Activated CD8-positive, alpha-beta T cell treated with anti-CD3 and anti-CD28 coated beads for 36 hours (primary cell): ENCODE measurements at regions not wholly inside any gene's neighbourhood (a gene's known extent, or its start where the extent isn't known, plus 50 kb on each side); places are given as distances from the start of the nearest gene placed in this dataset.

Experiments
- ATAC-seq: fragments of 200-7000 bp; cut with Tn5 transposase; one replicate; pipeline ENCODE4 v1.10.0; 2021; ENCODE audit warnings: mild to moderate bottlenecking, moderate library complexity
- CTCF ChIA-PET: fragments of 350-600 bp; sonication (Branson Sonifier 250); formaldehyde crosslinking; loops from one replicate; lab custom pipeline; 2021; ENCODE audit warnings: antibody characterized with exemption; lab: Charles Lee
- POLR2A ChIA-PET: fragments of 350-600 bp; sonication (Branson Sonifier 250); formaldehyde crosslinking; loops from one replicate; lab custom pipeline; 2021; ENCODE audit warnings: antibody characterized with exemption; lab: Charles Lee
- DNase-seq: peaks from one replicate; pipeline ENCODE4 v3.0.0-alpha.2; 2020
- H3K27ac Mint-ChIP-seq: one replicate; pipeline ENCODE4 v1.8.0; 2021; ENCODE audit warnings: mild to moderate bottlenecking, mixed read lengths
- H3K27me3 Mint-ChIP-seq: one replicate; pipeline ENCODE4 v1.8.0; 2021; ENCODE audit warnings: mixed read lengths
- H3K36me3 Mint-ChIP-seq: one replicate; pipeline ENCODE4 v1.8.0; 2021; ENCODE audit warnings: low read depth, mixed read lengths
- H3K4me1 Mint-ChIP-seq: one replicate; pipeline ENCODE4 v1.8.0; 2021; ENCODE audit warnings: low read depth, mixed read lengths
- H3K4me3 Mint-ChIP-seq: one replicate; pipeline ENCODE4 v1.8.0; 2021; ENCODE audit warnings: mild to moderate bottlenecking, moderate library complexity, mixed read lengths
- H3K9me3 Mint-ChIP-seq: one replicate; pipeline ENCODE4 v1.8.0; 2021; ENCODE audit warnings: mixed read lengths
- intact Hi-C: fragments of 100-400 bp; cut with micrococcal nuclease; formaldehyde crosslinking; loops from one replicate; pipeline ENCODE4 v1.10.0; 2022
- TF ChIP-seq, protein P1 (sequence below): fragments of 200-600 bp; IDR thresholded peaks from one replicate; pipeline ENCODE4 v1.8.0; 2022; ENCODE audit warnings: antibody characterized with exemption, mild to moderate bottlenecking

- intact Hi-C loops, result no loop called here
- POLR2A ChIA-PET, result no interaction called here
- CTCF ChIA-PET, result no interaction called here
- DNase-seq (no peak), ATAC-seq (no peak)
- Mint-ChIP-seq H3K36me3 (no peaks in the 10 kb centered on the region), H3K9me3 (no peaks in the 10 kb centered on the region), H3K27ac (no peak overlapping the region), H3K4me1 (no peaks in the 10 kb centered on the region), H3K27me3 (no peaks in the 10 kb centered on the region), H3K4me3 (no peak overlapping the region)
- TF ChIP-seq, protein P1, sequence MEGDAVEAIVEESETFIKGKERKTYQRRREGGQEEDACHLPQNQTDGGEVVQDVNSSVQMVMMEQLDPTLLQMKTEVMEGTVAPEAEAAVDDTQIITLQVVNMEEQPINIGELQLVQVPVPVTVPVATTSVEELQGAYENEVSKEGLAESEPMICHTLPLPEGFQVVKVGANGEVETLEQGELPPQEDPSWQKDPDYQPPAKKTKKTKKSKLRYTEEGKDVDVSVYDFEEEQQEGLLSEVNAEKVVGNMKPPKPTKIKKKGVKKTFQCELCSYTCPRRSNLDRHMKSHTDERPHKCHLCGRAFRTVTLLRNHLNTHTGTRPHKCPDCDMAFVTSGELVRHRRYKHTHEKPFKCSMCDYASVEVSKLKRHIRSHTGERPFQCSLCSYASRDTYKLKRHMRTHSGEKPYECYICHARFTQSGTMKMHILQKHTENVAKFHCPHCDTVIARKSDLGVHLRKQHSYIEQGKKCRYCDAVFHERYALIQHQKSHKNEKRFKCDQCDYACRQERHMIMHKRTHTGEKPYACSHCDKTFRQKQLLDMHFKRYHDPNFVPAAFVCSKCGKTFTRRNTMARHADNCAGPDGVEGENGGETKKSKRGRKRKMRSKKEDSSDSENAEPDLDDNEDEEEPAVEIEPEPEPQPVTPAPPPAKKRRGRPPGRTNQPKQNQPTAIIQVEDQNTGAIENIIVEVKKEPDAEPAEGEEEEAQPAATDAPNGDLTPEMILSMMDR, result no peak
These were observed 225.4 kb downstream of the MYCN start for GRCh38 chr2:16165518-16166326.

DNA sequence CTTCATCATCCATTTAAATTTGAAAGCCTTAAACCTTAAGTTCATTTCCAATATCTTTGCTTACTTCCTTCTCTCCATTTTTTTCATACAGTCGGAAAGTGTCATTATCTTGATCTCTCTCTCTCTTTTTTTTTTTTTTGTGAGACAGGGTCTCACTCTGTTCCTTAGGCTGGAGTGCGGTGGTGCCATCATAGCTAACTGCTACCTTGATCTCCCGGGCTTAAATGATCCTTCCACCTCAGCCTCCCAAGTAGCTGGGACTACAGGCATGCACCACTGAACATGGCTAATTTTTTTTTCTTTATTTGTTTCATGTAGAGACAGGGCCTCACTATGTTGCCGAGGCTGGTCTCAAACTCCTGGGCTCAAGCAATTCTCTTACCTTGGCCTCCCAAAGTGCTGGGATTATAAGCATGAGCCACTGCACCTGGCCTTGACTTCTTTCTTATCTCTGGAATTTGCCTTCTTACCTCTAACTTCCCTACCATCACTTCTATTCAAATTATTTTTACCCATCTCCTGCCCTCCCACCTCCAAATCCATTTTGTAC, 222.2 kb downstream of the MYCN start:
- Mint-ChIP-seq H3K27me3 (no peaks in the 10 kb centered on the region), H3K36me3 (no peaks in the 10 kb centered on the region), H3K27ac (no peak overlapping the region), H3K4me1 (no peaks in the 10 kb centered on the region), H3K4me3 (no peak overlapping the region), H3K9me3 (no peaks in the 10 kb centered on the region)
- TF ChIP-seq, protein P1, result no peak
- CTCF ChIA-PET, result no interaction called here
- POLR2A ChIA-PET, result no interaction called here
- intact Hi-C loops, result no loop called here
- ATAC-seq, result no peak
- DNase-seq, result no peak

GRCh38 chr2:16161768-16162490, 221.6 kb downstream of the MYCN start:
- Mint-ChIP-seq H3K4me1 (no peaks in the 10 kb centered on the region), H3K9me3 (no peaks in the 10 kb centered on the region), H3K4me3 (no peak overlapping the region), H3K36me3 (no peaks in the 10 kb centered on the region), H3K27ac (no peak overlapping the region), H3K27me3 (no peaks in the 10 kb centered on the region)
- POLR2A ChIA-PET, result interaction anchor here (0.6 kb wide), 1 partner anchor 13 kb away, joined by 3 read pairs; no protein-coding TSS in a partner anchor
- no peak for DNase-seq
- TF ChIP-seq, protein P1, result no peak
- ATAC-seq, result no peak
- intact Hi-C loops, result no loop called here
- CTCF ChIA-PET, result no interaction called here

- DNase-seq, result no peak
- no peak for ATAC-seq
- H3K4me3 Mint-ChIP-seq, result no peak overlapping the region
- H3K36me3 Mint-ChIP-seq, result no peaks in the 10 kb centered on the region
- H3K27me3 Mint-ChIP-seq, result no peaks in the 10 kb centered on the region
- TF ChIP-seq, protein P1, result no peak
- no peaks in the 10 kb centered on the region for H3K9me3 Mint-ChIP-seq
- no peak overlapping the region for H3K27ac Mint-ChIP-seq
- intact Hi-C loops, result no loop called here
- POLR2A ChIA-PET, result interaction anchor here (0.6 kb wide), 1 partner anchor 12 kb away, joined by 3 read pairs; no protein-coding TSS in a partner anchor
- CTCF ChIA-PET, result no interaction called here
- no peaks in the 10 kb centered on the region for H3K4me1 Mint-ChIP-seq
These were observed 220.8 kb downstream of the MYCN start for GRCh38 chr2:16161085-16161565.
